Suprapubic skin (tissue), 4 donors: ENCODE measurements at regions not wholly inside any gene's neighbourhood (a gene's known extent, or its start where the extent isn't known, plus 50 kb on each side); places are given as distances from the start of the nearest gene placed in this dataset.

Source experiments
- DNase-seq, 2 donors: peaks; one replicate each; pipeline ENCODE4 v3.0.0-alpha.2; 2019; ENCODE audit warnings: low spot score in 2 of 2
- H3K27ac ChIP-seq: fragments of 200-600 bp; sonication (generic); one replicate; pipeline ENCODE4 v1.5.1; 2019
- H3K27me3 ChIP-seq: fragments of 200-600 bp; sonication (generic); one replicate; pipeline ENCODE4 v1.5.1; 2019
- H3K36me3 ChIP-seq: fragments of 200-600 bp; sonication (generic); one replicate; pipeline ENCODE4 v1.5.1; 2019
- H3K4me1 ChIP-seq: fragments of 200-600 bp; sonication (generic); one replicate; pipeline ENCODE4 v1.5.1; 2019
- H3K4me3 ChIP-seq: fragments of 200-600 bp; sonication (generic); one replicate; pipeline ENCODE4 v1.5.1; 2019; ENCODE audit warnings: mild to moderate bottlenecking
- H3K9me3 ChIP-seq: fragments of 200-600 bp; sonication (generic); one replicate; pipeline ENCODE4 v1.5.1; 2019
- CTCF ChIP-seq, 2 donors: fragments of 200-600 bp in 1 of 2; fragments of 450-650 bp in 1 of 2; sonication (generic) in 1 of 2; IDR thresholded peaks; one replicate each; pipeline ENCODE4 v1.5.1; 2016 to 2019; ENCODE audit warnings: antibody characterized with exemption in 2 of 2, mild to moderate bottlenecking in 1 of 2, moderate library complexity in 1 of 2
- EP300 ChIP-seq: sonication (generic); formaldehyde crosslinking; IDR thresholded peaks from one replicate; pipeline ENCODE4 v1.6.1; 2017; ENCODE audit warnings: antibody characterized with exemption
- POLR2A ChIP-seq, 2 donors: fragments of 450-650 bp; IDR thresholded peaks; one replicate each; pipeline ENCODE4 v1.6.1; 2017; ENCODE audit warnings: antibody characterized with exemption in 2 of 2, mild to moderate bottlenecking in 2 of 2, moderate library complexity in 2 of 2
- POLR2AphosphoS5 ChIP-seq, 3 donors: sonication (generic); formaldehyde crosslinking; IDR thresholded peaks; one replicate each; pipeline ENCODE4 v1.6.1; 2017; ENCODE audit warnings: antibody characterized with exemption in 3 of 3
- WGBS: methylation state at CpG from one replicate; pipeline ENCODE4 v1.1.5; 2018; 5-methylcytosine and 5-hydroxymethylcytosine counted together

GRCh38 chr3:68288085-68288484, 633.7 kb upstream of the SUCLG2 start:
- 56% methylated on average over 8 of the region's 8 CpGs for WGBS
- Histone ChIP-seq H3K36me3 (no peaks in the 10 kb centered on the region), H3K4me3 (no peak overlapping the region), H3K27me3 (no peaks in the 10 kb centered on the region), H3K4me1 (no peaks in the 10 kb centered on the region), H3K9me3 (no peaks in the 10 kb centered on the region), H3K27ac (no peak overlapping the region)
- no peak for TF ChIP-seq POLR2A (IDR thresholded peaks at IDR 0.05)
- TF ChIP-seq POLR2AphosphoS5 (IDR thresholded peaks at IDR 0.05): no peak
- TF ChIP-seq CTCF (IDR thresholded peaks at IDR 0.05): no peak
- no peak for TF ChIP-seq EP300
- DNase-seq: no peak

- no peaks in the 10 kb centered on the region for H3K36me3 ChIP-seq
- DNase-seq: no peak
- H3K4me3 ChIP-seq: no peak overlapping the region
- H3K27ac ChIP-seq: no peak overlapping the region
- no peaks in the 10 kb centered on the region for H3K4me1 ChIP-seq
- TF ChIP-seq POLR2A (IDR thresholded peaks at IDR 0.05) (no peak), CTCF (IDR thresholded peaks at IDR 0.05) (no peak), POLR2AphosphoS5 (IDR thresholded peaks at IDR 0.05) (no peak), EP300 (no peak)
- WGBS: 72% methylated on average over 8 of the region's 8 CpGs
- H3K27me3 ChIP-seq: no peaks in the 10 kb centered on the region
- H3K9me3 ChIP-seq: no peaks in the 10 kb centered on the region
Measured at GRCh38 chr3:68287101-68287500, 632.7 kb upstream of the SUCLG2 start.

- Histone ChIP-seq H3K4me3 (no peak overlapping the region), H3K27ac (no peak overlapping the region), H3K27me3 (no peaks in the 10 kb centered on the region), H3K4me1 (no peaks in the 10 kb centered on the region), H3K9me3 (no peaks in the 10 kb centered on the region), H3K36me3 (no peaks in the 10 kb centered on the region)
- TF ChIP-seq CTCF (IDR thresholded peaks at IDR 0.05): no peak
- no peak for TF ChIP-seq POLR2AphosphoS5 (IDR thresholded peaks at IDR 0.05)
- TF ChIP-seq POLR2A (IDR thresholded peaks at IDR 0.05): no peak
- no peak for TF ChIP-seq EP300
- DNase-seq: no peak
- 15% methylated on average over 1 of the region's 1 CpG for WGBS
Measured at GRCh38 chr3:68274286-68274685, 619.9 kb upstream of the SUCLG2 start.

GRCh38 chr3:68271145-68271544, 616.7 kb upstream of the SUCLG2 start:
- TF ChIP-seq CTCF (IDR thresholded peaks at IDR 0.05): no peak
- TF ChIP-seq POLR2A (IDR thresholded peaks at IDR 0.05): no peak
- Histone ChIP-seq H3K9me3 (no peaks in the 10 kb centered on the region), H3K27ac (no peak overlapping the region), H3K27me3 (no peaks in the 10 kb centered on the region), H3K4me1 (no peaks in the 10 kb centered on the region), H3K4me3 (no peak overlapping the region), H3K36me3 (no peaks in the 10 kb centered on the region)
- WGBS: 80% methylated on average over 2 of the region's 2 CpGs
- no peak for DNase-seq

- no peak for DNase-seq
- Histone ChIP-seq H3K9me3 (no peaks in the 10 kb centered on the region), H3K27me3 (no peaks in the 10 kb centered on the region), H3K4me1 (no peaks in the 10 kb centered on the region), H3K4me3 (no peak overlapping the region), H3K27ac (no peak overlapping the region), H3K36me3 (no peaks in the 10 kb centered on the region)
- TF ChIP-seq CTCF (IDR thresholded peaks at IDR 0.05) (no peak), EP300 (no peak), POLR2A (IDR thresholded peaks at IDR 0.05) (no peak), POLR2AphosphoS5 (IDR thresholded peaks at IDR 0.05) (no peak)
- WGBS: 76% methylated on average over 3 of the region's 3 CpGs
Measured at GRCh38 chr3:68256635-68257223, 602.3 kb upstream of the SUCLG2 start.
